GM12878 (cell line): ENCODE measurements at regions not wholly inside any gene's neighbourhood (a gene's known extent, or its start where the extent isn't known, plus 50 kb on each side); places are given as distances from the start of the nearest gene placed in this dataset.

Experiments
- ATAC-seq: fragments of 200-7000 bp; cut with Tn5 transposase; 3 replicates; pipeline ENCODE4 v1.9.1; 2020; ENCODE audit warnings: mild to moderate bottlenecking, moderate library complexity
- BruUV-seq: library from RNA; stranded (reverse); fragments of 400-500 nt; replicated peaks from 2 replicates; lab custom pipeline; 2021; lab: Mats Ljungman, UMichigan
- CTCF ChIA-PET: fragments of 300-600 bp; sonication (Branson Sonifier 250); formaldehyde crosslinking; extraction: SDS; loops from one replicate; lab custom pipeline; 2021; ENCODE audit warnings: inconsistent platforms; lab: Yijun Ruan, JAX
- POLR2A ChIA-PET: fragments of 350-600 bp; formaldehyde crosslinking; extraction: SDS; loops from one replicate; lab custom pipeline; 2021; ENCODE audit warnings: inconsistent platforms; lab: Charles Lee
- RAD21 ChIA-PET: fragments of 300-600 bp; sonication (Branson Sonifier 250); formaldehyde crosslinking; loops from one replicate; lab custom pipeline; 2023; ENCODE audit warnings: antibody characterized with exemption; ENCODE audit not compliant: unreplicated experiment; lab: Charles Lee
- SMC1A ChIA-PET: fragments of 300-600 bp; sonication (Branson Sonifier 250); formaldehyde crosslinking; loops from one replicate; lab custom pipeline; 2023; ENCODE audit not compliant: unreplicated experiment, uncharacterized antibody; lab: Charles Lee
- DNase-seq: peaks from one replicate; pipeline ENCODE4 v3.0.0-alpha.2; 2011; ENCODE audit warnings: low read depth, low spot score
- FAIRE-seq: peaks from 3 replicates; lab custom pipeline; 2011; peaks lifted over from hg19 to GRCh38; lab: Jason Lieb, UNC
- H2AFZ ChIP-seq: 2 replicates; pipeline ENCODE4 v1.6.0; 2011; ENCODE audit warnings: low read depth, low read length, control low read depth; ENCODE audit not compliant: control insufficient read depth
- H3K27ac ChIP-seq: 2 replicates; pipeline ENCODE4 v1.5.1; 2011; ENCODE audit warnings: control low read depth; ENCODE audit not compliant: control insufficient read depth, insufficient read depth
- H3K27me3 ChIP-seq, 2 experiments: replicated peaks in 1 of 2; 2 replicates each; pipeline versions ENCODE4 v1.6.0 to v1.6.1; 2011; ENCODE audit warnings: low read length in 1 of 2; ENCODE audit not compliant: control insufficient read depth in 2 of 2, insufficient read depth in 2 of 2
- H3K36me3 ChIP-seq, 2 experiments: 2 replicates each; pipeline ENCODE4 v1.5.1; 2011; ENCODE audit warnings: low read length in 1 of 2; ENCODE audit not compliant: control insufficient read depth in 2 of 2, insufficient read depth in 2 of 2
- H3K4me1 ChIP-seq: 2 replicates; pipeline ENCODE4 v1.6.1; 2011; ENCODE audit warnings: mild to moderate bottlenecking, low read length, moderate library complexity, mixed read lengths; ENCODE audit not compliant: control insufficient read depth, insufficient read depth
- H3K4me2 ChIP-seq: 2 replicates; pipeline ENCODE4 v1.6.0; 2011; ENCODE audit warnings: control low read depth; ENCODE audit not compliant: control insufficient read depth, insufficient read depth
- H3K4me3 ChIP-seq: fragments of 200-600 bp; sonication (generic); 2 replicates; pipeline ENCODE4 v1.5.1; 2016
- H3K79me2 ChIP-seq: 2 replicates; pipeline ENCODE4 v1.6.0; 2011; ENCODE audit warnings: low read length; ENCODE audit not compliant: control insufficient read depth, insufficient read depth
- H3K9ac ChIP-seq: 2 replicates; pipeline ENCODE4 v1.8.0; 2011; ENCODE audit warnings: low read length, control low read depth, mixed read lengths; ENCODE audit not compliant: control insufficient read depth, insufficient read depth
- H3K9me3 ChIP-seq: replicated peaks from 3 replicates; pipeline ENCODE4 v1.5.1; 2011; ENCODE audit warnings: mild to moderate bottlenecking, low read length; ENCODE audit not compliant: control insufficient read depth, insufficient read depth
- H4K20me1 ChIP-seq: 2 replicates; pipeline ENCODE4 v1.6.0; 2011; ENCODE audit not compliant: control insufficient read depth, insufficient read depth
- ASH2L ChIP-seq: fragments of 300-600, 200-600 bp; sonication (generic); IDR thresholded peaks from 2 replicates; pipeline ENCODE4 v1.6.1; 2017; ENCODE audit warnings: low read depth, mild to moderate bottlenecking, borderline replicate concordance
- BMI1 ChIP-seq: fragments of 450-650 bp; IDR thresholded peaks from 2 replicates; pipeline ENCODE4 v1.6.1; 2016; ENCODE audit warnings: mild to moderate bottlenecking, moderate library complexity, borderline replicate concordance
- CHD1 ChIP-seq: IDR thresholded peaks from 2 replicates; pipeline ENCODE4 v1.6.1; 2012; ENCODE audit warnings: low read depth, low read length, improper control_type of control experiment
- SIN3A ChIP-seq: IDR thresholded peaks from 2 replicates; pipeline ENCODE4 v1.6.1; 2012; ENCODE audit warnings: low read depth, low read length, improper control_type of control experiment
- WGBS: methylation state at CpG from one replicate; pipeline ENCODE4 v1.1.6; 2016; ENCODE audit warnings: low lambda C conversion rate; ENCODE audit not compliant: insufficient replicate concordance, insufficient coverage; ENCODE audit errors: missing lambda C conversion rate; 5-methylcytosine and 5-hydroxymethylcytosine counted together
- in situ Hi-C: fragments of 300-500 bp; cut with MboI; formaldehyde crosslinking; loops from 9 replicates; pipeline ENCODE4 v1.14.3; 2018; ENCODE audit warnings: mixed read lengths
- intact Hi-C: fragments of 100-400 bp; cut with micrococcal nuclease; formaldehyde crosslinking; loops from one replicate; pipeline ENCODE4 v1.14.2; 2022; ENCODE audit not compliant: unreplicated experiment
- TF ChIP-seq, protein P1 (sequence below): fragments of 150-350 bp; IDR thresholded peaks from 2 replicates; pipeline ENCODE4 v1.6.1; 2014; ENCODE audit warnings: mild to moderate bottlenecking, low read depth, low read length
- TF ChIP-seq, protein P2 (sequence below): IDR thresholded peaks from 2 replicates; pipeline ENCODE4 v1.6.1; 2011; ENCODE audit warnings: mild to moderate bottlenecking, low read depth, low read length, moderate library complexity; ENCODE audit not compliant: insufficient replicate concordance

DNA sequence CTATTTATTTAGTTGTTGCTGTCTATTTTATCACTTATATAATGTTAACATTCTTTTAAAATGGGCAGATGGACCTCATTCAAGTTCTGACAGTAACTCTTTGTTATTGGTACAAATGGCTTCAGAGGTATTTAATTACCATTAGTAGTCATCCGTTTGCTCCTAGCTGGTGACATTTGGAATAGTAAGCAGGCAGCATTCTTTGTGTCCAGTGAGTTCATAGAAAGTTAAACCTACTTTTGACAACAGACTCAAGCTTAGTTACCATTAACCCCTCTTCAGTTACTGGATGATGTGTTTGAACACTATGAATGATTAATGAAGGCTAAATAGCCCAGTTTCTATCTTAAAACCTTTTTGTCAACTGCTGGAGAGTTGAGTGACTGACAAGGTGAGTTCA is 500.7 kb upstream of the ATP11B start:
- FAIRE-seq = no peak
- ChIA-PET POLR2A (no interaction called here), CTCF (no interaction called here), SMC1A (interaction anchor here (0.8 kb wide), 1 partner anchor 29 kb away, joined by 3 read pairs; no protein-coding TSS in a partner anchor), RAD21 (no interaction called here)
- TF ChIP-seq ASH2L (no peak), CHD1 (no peak), SIN3A (no peak), BMI1 (no peak)
- TF ChIP-seq, protein P1, sequence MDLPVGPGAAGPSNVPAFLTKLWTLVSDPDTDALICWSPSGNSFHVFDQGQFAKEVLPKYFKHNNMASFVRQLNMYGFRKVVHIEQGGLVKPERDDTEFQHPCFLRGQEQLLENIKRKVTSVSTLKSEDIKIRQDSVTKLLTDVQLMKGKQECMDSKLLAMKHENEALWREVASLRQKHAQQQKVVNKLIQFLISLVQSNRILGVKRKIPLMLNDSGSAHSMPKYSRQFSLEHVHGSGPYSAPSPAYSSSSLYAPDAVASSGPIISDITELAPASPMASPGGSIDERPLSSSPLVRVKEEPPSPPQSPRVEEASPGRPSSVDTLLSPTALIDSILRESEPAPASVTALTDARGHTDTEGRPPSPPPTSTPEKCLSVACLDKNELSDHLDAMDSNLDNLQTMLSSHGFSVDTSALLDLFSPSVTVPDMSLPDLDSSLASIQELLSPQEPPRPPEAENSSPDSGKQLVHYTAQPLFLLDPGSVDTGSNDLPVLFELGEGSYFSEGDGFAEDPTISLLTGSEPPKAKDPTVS = no peak
- TF ChIP-seq, protein P2, sequence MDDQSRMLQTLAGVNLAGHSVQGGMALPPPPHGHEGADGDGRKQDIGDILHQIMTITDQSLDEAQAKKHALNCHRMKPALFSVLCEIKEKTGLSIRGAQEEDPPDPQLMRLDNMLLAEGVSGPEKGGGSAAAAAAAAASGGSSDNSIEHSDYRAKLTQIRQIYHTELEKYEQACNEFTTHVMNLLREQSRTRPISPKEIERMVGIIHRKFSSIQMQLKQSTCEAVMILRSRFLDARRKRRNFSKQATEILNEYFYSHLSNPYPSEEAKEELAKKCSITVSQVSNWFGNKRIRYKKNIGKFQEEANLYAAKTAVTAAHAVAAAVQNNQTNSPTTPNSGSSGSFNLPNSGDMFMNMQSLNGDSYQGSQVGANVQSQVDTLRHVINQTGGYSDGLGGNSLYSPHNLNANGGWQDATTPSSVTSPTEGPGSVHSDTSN = no peak
- Histone ChIP-seq H2AFZ (no peak overlapping the region), H3K4me2 (no peak overlapping the region), H3K9me3 (no peaks in the 10 kb centered on the region), H3K27me3 (no peaks in the 10 kb centered on the region), H3K4me1 (no peaks in the 10 kb centered on the region), H4K20me1 (no peaks in the 10 kb centered on the region), H3K36me3 (no peaks in the 10 kb centered on the region), H3K4me3 (no peak overlapping the region), H3K9ac (no peak overlapping the region), H3K27ac (no peak overlapping the region), H3K79me2 (no peaks in the 10 kb centered on the region)
- no peak for DNase-seq
- intact Hi-C loops = no loop called here
- in situ Hi-C loops = no loop called here
- WGBS = 15% methylated on average over 1 of the region's 1 CpG
- no TSS peak for BruUV-seq
- no peak for ATAC-seq
